NCI-H2196 (cell line): ENCODE measurements at regions not wholly inside any gene's neighbourhood (a gene's known extent, or its start where the extent isn't known, plus 50 kb on each side); places are given as distances from the start of the nearest gene placed in this dataset.

ENCODE experiments used
- DNase-seq: peaks from one replicate; lab custom pipeline; 2025; ENCODE audit not compliant: unreplicated experiment; lab: John Stamatoyannopoulos, UW

- no peak for DNase-seq
These were observed 103.2 kb upstream of the GRIK2 start for GRCh38 chr6:101290346-101290745.

DNA sequence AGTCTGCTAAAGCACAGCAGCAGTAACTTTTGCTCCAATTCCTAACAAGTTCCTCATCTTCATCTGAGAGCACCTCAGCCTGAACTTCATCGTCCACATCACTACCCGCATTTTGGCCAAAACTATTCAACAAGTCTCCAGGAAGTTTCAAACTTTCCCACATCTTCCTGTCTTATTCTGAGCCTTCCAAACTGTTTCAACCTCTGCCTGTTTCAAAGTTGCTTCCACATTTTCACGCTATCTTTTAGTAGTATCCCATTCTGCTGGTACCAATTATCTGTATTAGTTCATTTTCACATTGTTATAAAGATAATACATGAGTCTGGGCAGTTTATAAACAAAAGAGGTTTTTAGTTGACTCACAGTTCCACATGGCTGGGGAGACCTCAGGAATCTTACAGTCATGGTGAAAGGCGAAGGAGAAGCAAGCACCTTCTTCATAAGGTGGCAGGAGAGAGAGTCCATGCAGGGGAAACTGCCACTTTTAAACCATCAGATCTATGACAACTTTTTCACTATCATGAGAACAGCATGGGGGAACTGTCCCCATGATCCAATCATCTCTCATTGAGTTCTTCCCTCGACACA, 99.4 kb upstream of the GRIK2 start:
- DNase-seq: no peak

DNA sequence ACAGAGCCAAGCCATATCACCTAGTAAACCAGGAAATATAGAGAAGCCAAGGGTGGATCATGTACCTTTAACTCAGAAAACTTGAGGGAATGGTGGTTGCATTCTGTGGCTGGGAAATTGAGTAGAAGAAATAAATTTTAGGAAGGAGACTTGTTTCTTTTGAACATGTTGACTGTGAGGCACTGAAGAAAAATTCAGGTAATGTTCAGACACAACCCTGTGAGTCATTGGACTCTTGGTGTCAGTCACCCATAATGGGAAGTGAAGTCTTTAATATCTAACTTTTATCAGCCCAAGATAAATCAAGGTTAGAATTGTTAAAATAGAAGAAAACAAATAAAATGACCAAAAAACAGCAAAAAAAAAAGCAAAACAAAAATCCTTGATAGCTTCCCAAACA, 98.8 kb upstream of the GRIK2 start:
- no peak for DNase-seq

DNA sequence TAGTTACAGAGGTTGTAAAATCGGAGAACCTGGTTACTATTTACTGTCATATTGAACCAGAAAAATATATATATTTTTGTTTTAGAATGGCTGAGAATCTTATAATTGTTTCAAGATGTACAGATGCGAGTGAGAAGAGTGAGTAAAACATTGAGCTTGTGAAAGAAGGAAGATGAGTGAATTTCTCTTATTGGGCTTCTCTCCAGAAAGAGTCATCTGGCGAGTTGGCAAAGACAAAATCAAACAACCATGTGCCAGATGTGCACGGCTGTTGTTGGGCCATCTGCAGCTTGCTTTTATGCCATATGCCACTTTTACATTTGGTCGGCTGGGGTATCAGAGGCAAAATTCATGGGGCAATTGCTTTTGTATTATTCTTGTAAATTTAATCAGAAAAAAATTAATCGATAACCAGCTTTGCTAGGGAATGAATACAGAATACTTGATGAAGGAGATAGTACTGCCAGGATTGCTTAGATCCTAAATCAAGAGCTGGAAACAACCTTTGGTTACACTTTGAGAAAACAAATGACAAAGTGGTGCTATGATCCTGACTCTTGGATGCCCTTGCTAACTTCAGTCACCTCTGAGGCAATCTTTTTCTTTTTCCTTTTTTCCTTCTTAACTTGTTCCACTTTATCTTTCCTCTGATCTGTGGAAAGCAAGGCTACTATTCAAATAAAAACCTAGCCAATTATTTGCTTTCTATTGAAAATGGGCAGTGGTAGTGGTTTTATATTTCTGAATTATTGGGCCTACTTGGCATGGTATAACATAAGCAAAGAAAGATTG, 97.1 kb upstream of the GRIK2 start:
- peak; percentile 37 for DNase-seq

DNA sequence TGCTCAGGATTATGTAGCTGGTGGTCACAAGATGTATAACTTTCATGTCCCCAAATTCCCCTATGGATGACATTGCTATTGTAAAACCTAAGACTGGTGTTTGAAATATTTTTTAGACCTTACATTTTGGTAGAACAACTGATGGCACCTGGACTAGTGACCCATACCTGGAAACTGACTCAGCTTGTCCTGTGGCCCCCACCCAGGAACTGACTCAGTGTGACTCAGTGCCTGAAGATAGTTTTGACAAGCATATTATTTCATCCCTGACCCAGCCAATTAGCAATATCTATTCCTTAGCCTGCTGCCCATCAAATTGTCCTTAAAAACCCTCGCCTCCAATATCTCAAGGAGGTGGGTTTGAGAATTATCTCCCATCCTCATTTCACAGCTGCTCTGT, 90.9 kb upstream of the GRIK2 start:
- no peak for DNase-seq

- no peak for DNase-seq
These were observed 90.0 kb upstream of the GRIK2 start for GRCh38 chr6:101303495-101303894.

- no peak for DNase-seq
These were observed 80.9 kb upstream of the GRIK2 start for GRCh38 chr6:101312652-101313051.

- no peak for DNase-seq
These were observed 70.6 kb upstream of the GRIK2 start for GRCh38 chr6:101322921-101323320.

- no peak for DNase-seq
These were observed 67.1 kb upstream of the GRIK2 start for GRCh38 chr6:101326411-101326810.

DNA sequence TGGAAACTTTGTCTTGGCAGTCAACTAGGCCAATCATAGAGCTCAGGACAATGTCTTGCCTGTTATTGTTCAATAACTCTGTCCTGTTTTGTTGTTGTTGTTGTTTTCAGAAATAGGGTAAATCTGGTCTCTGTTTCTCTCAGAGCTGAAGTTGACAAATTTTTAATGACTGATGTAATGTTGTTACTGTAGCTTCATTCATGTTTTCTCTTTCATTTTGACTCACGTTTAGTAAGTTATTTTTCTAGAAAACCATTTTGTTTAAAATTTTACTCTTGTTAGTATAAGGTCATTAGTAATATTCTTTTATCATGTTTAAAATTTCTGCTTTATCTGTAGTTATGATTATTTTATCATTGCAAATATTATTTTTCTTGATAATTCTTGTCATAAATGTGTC, 51.6 kb upstream of the GRIK2 start:
- DNase-seq: no peak
